PC-3 (cell line): ENCODE measurements at regions not wholly inside any gene's neighbourhood (a gene's known extent, or its start where the extent isn't known, plus 50 kb on each side); places are given as distances from the start of the nearest gene placed in this dataset.

Source experiments
- ATAC-seq: fragments of 200-7000 bp; cut with Tn5 transposase; 2 replicates; pipeline ENCODE4 v1.9.1; 2020; ENCODE audit warnings: mild to moderate bottlenecking, moderate library complexity
- BruUV-seq: library from RNA; stranded (reverse); fragments of 400-500 nt; replicated peaks from 2 replicates; lab custom pipeline; 2021; lab: Mats Ljungman, UMichigan
- CTCF ChIA-PET: fragments of 300-600 bp; sonication (Branson Sonifier 250); formaldehyde crosslinking; loops from one replicate; lab custom pipeline; 2022; ENCODE audit warnings: antibody characterized with exemption; lab: Charles Lee
- POLR2A ChIA-PET: fragments of 300-600 bp; sonication (Branson Sonifier 250); formaldehyde crosslinking; loops from one replicate; lab custom pipeline; 2022; ENCODE audit warnings: antibody characterized with exemption; ENCODE audit not compliant: unreplicated experiment; lab: Charles Lee
- DNase-seq: peaks from one replicate; pipeline ENCODE4 v3.0.0-alpha.2; 2015
- H2AFZ ChIP-seq: fragments of 300-600 bp; sonication (generic); 2 replicates; pipeline ENCODE4 v1.6.0; 2016; ENCODE audit warnings: antibody characterized with exemption, low read length
- H3F3A ChIP-seq: fragments of 300-600 bp; sonication (generic); one replicate; pipeline ENCODE4 v1.6.0; 2017; ENCODE audit warnings: antibody characterized with exemption, low read length, control low read depth, mild to moderate bottlenecking; ENCODE audit not compliant: unreplicated experiment
- H3K27ac ChIP-seq: fragments of 300-600 bp; sonication (generic); 2 replicates; pipeline ENCODE4 v1.5.1; 2016; ENCODE audit warnings: mild to moderate bottlenecking, low read length
- H3K27me3 ChIP-seq: fragments of 300-600 bp; sonication (generic); 2 replicates; pipeline ENCODE4 v1.6.1; 2016; ENCODE audit warnings: low read length, mixed read lengths
- H3K36me3 ChIP-seq: fragments of 300-600 bp; sonication (generic); 2 replicates; pipeline ENCODE4 v1.6.1; 2016; ENCODE audit warnings: low read depth, mixed run types, low read length, mixed read lengths
- H3K4me1 ChIP-seq: fragments of 300-600 bp; sonication (generic); 2 replicates; pipeline ENCODE4 v1.5.1; 2016; ENCODE audit warnings: low read length; ENCODE audit not compliant: insufficient read depth
- H3K4me2 ChIP-seq: fragments of 300-600 bp; sonication (generic); 2 replicates; pipeline ENCODE4 v1.6.0; 2016; ENCODE audit warnings: low read length
- H3K4me3 ChIP-seq: fragments of 300-600 bp; sonication (generic); 2 replicates; pipeline ENCODE4 v1.5.1; 2016; ENCODE audit warnings: mild to moderate bottlenecking, low read length, mixed read lengths
- H3K79me2 ChIP-seq: fragments of 300-600 bp; sonication (generic); 2 replicates; pipeline ENCODE4 v1.6.1; 2017; ENCODE audit warnings: low read length, mixed read lengths
- H3K9ac ChIP-seq: fragments of 300-600 bp; sonication (generic); 2 replicates; pipeline ENCODE4 v1.6.0; 2016; ENCODE audit warnings: mild to moderate bottlenecking, low read length
- H3K9me2 ChIP-seq: fragments of 300-600 bp; sonication (generic); replicated peaks from 2 replicates; pipeline ENCODE4 v1.6.1; 2016; ENCODE audit warnings: mixed run types, low read length, mixed read lengths
- H3K9me3 ChIP-seq: fragments of 300-600 bp; sonication (generic); 2 replicates; pipeline ENCODE4 v1.6.1; 2016; ENCODE audit warnings: low read length, mixed read lengths
- H4K20me1 ChIP-seq: fragments of 300-600 bp; sonication (generic); 2 replicates; pipeline ENCODE4 v1.6.1; 2016; ENCODE audit warnings: low read length, mixed read lengths
- CTCF ChIP-seq: fragments of 300-600 bp; sonication (generic); conservative IDR thresholded peaks from 2 replicates; pipeline ENCODE4 v1.5.1; 2017; ENCODE audit warnings: antibody characterized with exemption, low read depth, mild to moderate bottlenecking, low read length
- EZH2 ChIP-seq: fragments of 300-600 bp; sonication (generic); IDR thresholded peaks from one replicate; pipeline ENCODE4 v1.6.1; 2017; ENCODE audit warnings: antibody characterized with exemption, mild to moderate bottlenecking, low read length; ENCODE audit not compliant: unreplicated experiment
- EZH2phosphoT487 ChIP-seq: fragments of 300-600 bp; sonication (generic); IDR thresholded peaks from 2 replicates; pipeline ENCODE4 v1.6.1; 2018; ENCODE audit warnings: mild to moderate bottlenecking, antibody characterized with exemption, low read length, borderline replicate concordance
- intact Hi-C: fragments of 100-400 bp; cut with micrococcal nuclease; formaldehyde crosslinking; loops from 2 replicates; pipeline ENCODE4 v1.9.0; 2023

- intact Hi-C loops = no loop called here
- DNase-seq = no peak
- Histone ChIP-seq H3K9me2 (no peaks in the 10 kb centered on the region), H3K36me3 (no peaks in the 10 kb centered on the region), H3K79me2 (no peaks in the 10 kb centered on the region), H3F3A (no peaks in the 10 kb centered on the region), H3K9ac (no peak overlapping the region), H3K9me3 (no peaks in the 10 kb centered on the region), H3K4me3 (no peak overlapping the region), H3K4me2 (no peak overlapping the region), H3K27ac (no peak overlapping the region), H3K27me3 (peaks cover 36% of the 10 kb centered on the region), H4K20me1 (no peaks in the 10 kb centered on the region), H2AFZ (no peak overlapping the region), H3K4me1 (no peaks in the 10 kb centered on the region)
- TF ChIP-seq EZH2 = no peak
- no peak for TF ChIP-seq CTCF
- POLR2A ChIA-PET = no interaction called here
- no TSS peak for BruUV-seq
- CTCF ChIA-PET = no interaction called here
- ATAC-seq = no peak
Measured at GRCh38 chr14:94903883-94904282, 134.0 kb upstream of the GSC start.

- intact Hi-C loops = no loop called here
- no peaks in the 10 kb centered on the region for H3K4me1 ChIP-seq
- no peak for DNase-seq
- no peak overlapping the region for H3K9ac ChIP-seq
- ChIA-PET CTCF (no interaction called here), POLR2A (no interaction called here)
- no peak for ATAC-seq
- no peaks in the 10 kb centered on the region for H3F3A ChIP-seq
- H3K79me2 ChIP-seq = no peaks in the 10 kb centered on the region
- no peaks in the 10 kb centered on the region for H3K36me3 ChIP-seq
- no peak overlapping the region for H3K27ac ChIP-seq
- no peak for TF ChIP-seq EZH2phosphoT487
- TF ChIP-seq EZH2 = no peak
- no peak for TF ChIP-seq CTCF
- no peak overlapping the region for H3K4me3 ChIP-seq
- H3K4me2 ChIP-seq = no peak overlapping the region
- no peak overlapping the region for H2AFZ ChIP-seq
- no peaks in the 10 kb centered on the region for H4K20me1 ChIP-seq
- no TSS peak for BruUV-seq
- H3K9me3 ChIP-seq = no peaks in the 10 kb centered on the region
- no peaks in the 10 kb centered on the region for H3K9me2 ChIP-seq
- peaks cover 33% of the 10 kb centered on the region for H3K27me3 ChIP-seq
Measured at GRCh38 chr14:94903338-94903737, 133.4 kb upstream of the GSC start.

- Histone ChIP-seq H3K4me2 (no peak overlapping the region), H3K36me3 (no peaks in the 10 kb centered on the region), H2AFZ (no peak overlapping the region), H3K4me1 (no peaks in the 10 kb centered on the region), H3K9ac (no peak overlapping the region), H3K79me2 (no peaks in the 10 kb centered on the region), H4K20me1 (no peaks in the 10 kb centered on the region), H3K4me3 (no peak overlapping the region), H3K27ac (no peak overlapping the region), H3F3A (no peaks in the 10 kb centered on the region), H3K9me3 (no peaks in the 10 kb centered on the region), H3K27me3 (peaks cover 21% of the 10 kb centered on the region), H3K9me2 (no peaks in the 10 kb centered on the region)
- POLR2A ChIA-PET = no interaction called here
- CTCF ChIA-PET = no interaction called here
- DNase-seq = no peak
- TF ChIP-seq CTCF = no peak
- no peak for TF ChIP-seq EZH2
- TF ChIP-seq EZH2phosphoT487 = no peak
- BruUV-seq = no TSS peak
- intact Hi-C loops = no loop called here
- no peak for ATAC-seq
Measured at GRCh38 chr14:94897561-94897960, 127.6 kb upstream of the GSC start.
